ENCODE measurements at regions not wholly inside any gene's neighbourhood (a gene's known extent, or its start where the extent isn't known, plus 50 kb on each side); places are given as distances from the start of the nearest gene placed in this dataset.
"Not testable (repeated sequence)": the region's sequence is repeated elsewhere in the genome, so short reads cannot be mapped to it uniquely, and the experiment has no call there.

DNA sequence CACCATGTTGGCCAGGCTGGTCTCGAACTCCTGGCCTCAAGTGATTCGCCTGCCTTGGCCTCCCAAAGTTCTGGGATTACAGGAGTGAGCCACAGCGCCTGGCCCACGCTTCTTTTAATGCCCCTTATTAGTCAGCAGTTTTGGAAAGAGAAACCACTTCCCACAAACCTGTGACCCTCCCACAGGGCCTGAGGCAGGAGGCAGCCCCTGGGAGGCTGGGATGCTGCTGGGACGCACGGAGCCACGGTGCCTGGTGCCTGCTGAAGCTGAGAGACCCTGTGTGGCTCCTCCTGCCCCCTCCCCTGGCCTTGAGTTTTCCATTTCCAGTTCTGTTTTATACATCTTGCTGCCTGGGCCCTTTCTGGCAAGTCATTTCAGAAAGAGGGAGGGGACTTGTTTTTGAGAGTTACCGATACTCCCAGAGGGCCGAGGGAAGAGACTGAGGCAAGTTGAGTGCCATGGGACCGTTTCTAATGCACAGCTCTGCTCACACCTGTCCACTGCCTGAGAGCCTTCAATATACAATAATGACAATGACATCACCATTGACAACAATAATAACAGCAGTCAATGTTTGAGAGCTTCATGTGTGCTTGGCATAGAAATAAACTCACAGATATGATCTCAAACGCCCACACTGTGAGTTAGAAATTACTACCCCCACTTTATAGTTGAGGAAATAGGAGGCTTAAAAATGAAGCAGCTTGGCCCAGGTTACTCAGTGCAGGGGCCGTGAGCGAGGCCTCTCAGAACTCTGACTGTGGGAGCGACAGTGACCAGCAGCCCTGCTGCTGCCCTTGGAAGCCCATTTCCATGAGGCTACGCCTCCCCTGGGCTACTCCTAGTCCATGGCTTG, 78.1 kb upstream of the YWHAQ start:
- DNase-seq = peak; percentile 82

GRCh38 chr2:9709539-9710285, 78.9 kb upstream of the YWHAQ start:
- no peak for DNase-seq

GRCh38 chr2:9710311-9710710, 79.5 kb upstream of the YWHAQ start:
- DNase-seq = peak; percentile 40

- DNase-seq = peak; percentile 60
Measured at GRCh38 chr2:9712263-9712662, 81.5 kb upstream of the YWHAQ start.

- no peak for DNase-seq
Measured at GRCh38 chr2:9714630-9715214, 83.9 kb upstream of the YWHAQ start.

DNA sequence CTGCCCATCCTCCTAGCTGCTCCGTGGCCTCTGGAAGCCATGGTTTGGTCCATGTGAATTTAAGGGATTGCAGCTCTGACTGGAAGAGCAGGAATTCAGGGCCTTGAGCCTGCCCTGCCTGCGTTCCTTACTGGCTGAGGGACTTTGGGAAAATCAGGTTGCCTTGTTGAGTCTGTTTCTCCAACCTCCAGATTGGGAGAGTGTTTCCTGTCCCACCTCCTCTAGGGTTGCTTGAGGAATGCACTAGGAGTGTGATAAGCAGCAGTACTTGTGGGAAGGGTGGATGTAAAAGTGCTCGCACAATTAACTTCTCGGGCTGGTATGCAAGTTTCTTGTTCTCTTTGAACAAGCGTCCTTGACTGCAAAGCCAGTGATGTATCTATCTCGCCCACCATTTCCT, 84.4 kb upstream of the YWHAQ start:
- no peak for DNase-seq

DNA sequence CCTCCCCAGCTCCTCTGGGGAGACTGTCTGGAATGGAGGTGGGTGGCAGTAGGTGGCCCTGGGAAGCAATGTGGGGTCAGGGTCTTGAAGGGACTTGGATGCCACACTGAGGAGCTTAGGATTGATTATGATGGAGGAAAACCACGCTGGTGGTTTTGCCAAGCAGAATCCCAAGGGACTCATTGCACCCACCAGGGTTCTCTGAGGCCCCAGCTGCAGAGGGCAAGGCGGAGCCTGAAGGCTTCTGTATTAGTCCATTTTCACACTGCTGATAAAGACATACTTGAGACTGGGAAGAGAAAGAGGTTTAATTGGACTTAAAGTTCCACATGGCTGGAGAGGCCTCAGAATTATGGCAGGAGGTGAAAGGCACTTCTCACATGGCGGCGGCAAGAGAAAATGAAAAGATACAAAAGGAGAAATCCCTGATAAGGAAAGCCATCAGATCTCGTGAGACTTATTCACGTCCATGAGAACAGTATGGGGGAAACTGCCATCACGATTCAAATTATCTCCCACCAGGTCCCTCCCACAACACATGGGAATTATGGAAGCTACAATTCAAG, 87.2 kb upstream of the YWHAQ start:
- DNase-seq = no peak

- no peak for DNase-seq
Measured at GRCh38 chr2:9720352-9721093, 89.7 kb upstream of the YWHAQ start.

DNA sequence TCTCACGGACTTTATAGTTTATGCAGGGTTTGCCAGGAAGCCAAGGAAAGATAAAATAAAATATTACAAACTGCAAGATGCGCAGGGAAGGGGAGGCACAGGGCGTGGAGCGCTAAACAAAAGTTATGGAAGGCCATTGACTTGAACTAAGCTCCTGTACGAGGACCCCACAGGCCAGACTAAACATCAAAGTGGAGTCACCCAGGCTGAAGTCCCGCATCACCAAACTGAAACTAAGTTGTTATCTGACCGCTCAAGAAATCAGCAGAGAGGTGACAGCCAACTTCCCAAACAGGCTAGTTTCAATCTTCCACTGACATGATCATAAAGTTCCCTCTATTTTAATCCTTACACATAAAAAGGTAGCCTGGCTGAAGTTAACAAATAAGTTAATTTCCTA, 90.5 kb upstream of the YWHAQ start:
- DNase-seq = no peak

DNA sequence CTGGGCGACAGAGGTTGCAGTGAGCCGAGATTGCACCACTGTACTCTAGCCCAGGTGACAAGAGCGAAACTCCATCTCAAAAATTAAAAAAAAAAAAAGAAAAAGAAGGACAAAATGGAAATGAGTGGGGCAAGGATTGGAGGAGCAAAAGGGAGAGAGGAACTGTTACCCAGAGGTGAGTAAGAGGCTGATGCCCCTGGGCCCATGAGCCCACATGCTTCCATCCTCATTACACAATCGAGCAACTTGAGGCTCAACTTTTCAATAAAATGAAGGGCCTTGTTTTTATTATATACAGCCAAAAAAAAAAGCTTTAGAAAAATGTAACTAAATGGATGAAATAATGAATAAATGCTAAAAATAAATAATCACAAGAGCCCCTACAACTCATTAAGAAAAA, 91.7 kb upstream of the YWHAQ start:
- no peak for DNase-seq

GRCh38 chr2:9724565-9724964, 93.8 kb upstream of the YWHAQ start:
- DNase-seq = no peak

GRCh38 chr2:9725106-9725505, 94.3 kb upstream of the YWHAQ start:
- no peak for DNase-seq

DNA sequence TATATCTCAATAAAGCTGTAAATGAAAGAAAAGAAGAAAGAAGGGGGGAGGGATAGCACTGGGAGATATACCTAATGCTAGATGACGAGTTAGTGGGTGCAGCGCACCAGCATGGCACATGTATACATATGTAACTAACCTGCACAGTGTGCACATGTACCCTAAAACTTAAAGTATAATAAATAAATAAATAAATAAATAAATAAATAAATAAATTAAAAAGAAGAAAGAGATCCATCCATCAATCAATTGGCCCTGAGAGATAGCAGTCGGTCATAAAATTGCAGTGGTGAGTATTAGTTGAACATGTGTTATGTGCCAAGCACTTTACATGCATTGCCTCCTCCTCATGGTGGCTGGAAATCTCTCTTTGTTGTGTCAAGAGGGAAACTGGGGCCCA, 95.2 kb upstream of the YWHAQ start:
- DNase-seq = not testable (repeated sequence)

DNA sequence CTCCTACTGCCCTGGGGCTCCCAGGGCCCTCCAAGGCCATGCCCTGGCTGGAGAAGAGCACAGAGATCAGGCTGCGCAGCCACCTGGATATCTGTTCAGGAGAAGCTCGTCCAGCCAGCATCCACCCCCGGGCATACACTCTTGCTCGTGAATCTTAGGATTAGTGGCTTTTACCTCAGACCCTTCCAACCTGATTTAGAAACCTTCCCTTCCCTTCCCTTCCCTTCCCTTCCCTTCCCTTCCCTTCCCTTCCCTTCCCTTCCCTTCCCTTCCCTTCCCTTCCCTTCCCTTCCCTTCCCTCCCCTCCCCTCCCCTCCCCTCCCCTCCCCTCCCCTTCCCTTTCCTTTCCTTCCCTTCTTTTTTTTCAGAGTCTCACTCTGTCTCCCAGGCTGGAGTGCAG, 99.7 kb upstream of the YWHAQ start:
- DNase-seq = not testable (repeated sequence)

DNA sequence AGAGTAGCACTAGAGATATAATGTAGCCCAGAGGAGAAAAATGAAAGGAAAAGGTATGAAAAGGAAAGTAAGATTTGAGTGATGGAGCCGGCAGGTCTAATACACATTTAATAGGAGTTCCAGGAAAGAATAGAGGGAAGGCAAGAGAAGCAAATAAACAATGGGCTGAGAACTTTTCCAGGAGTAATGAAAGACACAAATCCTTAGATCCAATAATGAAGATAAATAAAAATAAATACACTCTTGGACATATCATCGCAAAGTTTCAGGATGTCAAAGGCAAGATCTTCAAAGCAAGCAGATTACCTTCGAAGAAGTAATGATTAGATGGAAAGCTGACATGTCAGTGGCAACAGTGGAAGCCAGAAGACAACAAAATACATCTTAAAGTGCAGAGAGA, 102.0 kb upstream of the YWHAQ start:
- DNase-seq = no peak

GRCh38 chr2:9734308-9734707, 103.5 kb upstream of the YWHAQ start:
- no peak for DNase-seq

- DNase-seq = no peak
Measured at GRCh38 chr2:9735335-9735734, 104.5 kb upstream of the YWHAQ start.

- peak; percentile 15 for DNase-seq
Measured at GRCh38 chr2:9736021-9736420, 105.2 kb upstream of the YWHAQ start.

GRCh38 chr2:9737053-9737875, 106.0 kb upstream of the TAF1B start:
- no peak for DNase-seq

GRCh38 chr2:9738062-9738461, 105.2 kb upstream of the TAF1B start:
- DNase-seq = no peak

DNA sequence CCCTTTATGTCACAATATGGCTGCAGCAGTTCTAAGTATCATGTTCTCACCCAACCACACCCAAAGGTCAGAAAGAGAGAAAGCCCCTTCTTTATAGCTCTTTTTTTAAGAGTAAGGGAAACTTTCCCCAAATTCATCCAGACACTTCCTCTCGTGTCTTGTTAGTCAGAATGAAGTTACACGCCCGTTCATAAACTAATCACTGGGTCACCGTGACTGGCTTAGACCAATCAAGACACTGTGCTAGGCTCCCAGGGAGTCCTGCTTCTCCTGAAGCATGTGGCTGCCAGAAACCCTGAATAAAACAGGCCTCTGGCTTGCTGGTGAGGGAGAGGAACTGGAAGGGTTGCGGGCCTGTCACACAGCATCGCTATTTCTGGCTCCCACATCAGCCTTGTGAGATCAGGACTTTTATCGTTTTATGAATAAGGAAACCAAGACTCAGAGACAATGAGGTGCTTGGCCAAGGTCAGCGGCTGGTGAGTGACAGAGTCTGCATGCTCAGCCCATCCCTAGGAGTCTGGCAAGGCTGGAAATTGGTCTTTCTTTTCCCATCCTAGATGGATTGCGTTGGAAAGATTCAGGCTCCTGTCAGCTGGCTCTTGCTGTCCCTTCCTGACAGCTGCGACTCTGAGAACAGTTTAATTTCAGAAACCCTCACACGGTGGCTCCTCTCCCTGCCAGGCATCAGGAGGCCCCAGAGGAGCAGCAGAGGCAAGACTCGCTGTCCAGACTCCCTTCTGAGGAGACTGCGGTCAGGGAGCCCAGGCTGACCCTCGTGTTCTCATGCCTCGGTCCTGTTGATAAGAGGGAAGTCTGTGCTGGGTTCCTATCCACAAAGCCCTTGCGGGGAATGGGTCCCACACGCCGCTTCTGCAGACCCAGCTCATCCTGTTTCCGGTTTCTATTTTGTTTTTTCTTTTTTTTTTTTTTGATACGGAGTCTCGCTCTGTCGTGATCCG, 104.5 kb upstream of the TAF1B start:
- DNase-seq = peak; percentile 19
